GM23338 (cell line): ENCODE measurements at regions not wholly inside any gene's neighbourhood (a gene's known extent, or its start where the extent isn't known, plus 50 kb on each side); places are given as distances from the start of the nearest gene placed in this dataset.

Source experiments
- CREB1 ChIP-seq: fragments of 250-450 bp; sonication (Bioruptor Pico); IDR thresholded peaks from 2 replicates; pipeline ENCODE4 v1.5.0; 2020; ENCODE audit warnings: low read depth, mild to moderate bottlenecking, moderate library complexity
- CTCF ChIP-seq, 2 experiments: fragments of 200-600 bp in 1 of 2; sonication (generic) in 1 of 2; conservative IDR thresholded peaks; 2 replicates each; pipeline versions ENCODE4 v1.5.1 to v1.6.1; 2016 to 2017; ENCODE audit warnings: antibody characterized with exemption in 2 of 2, low read depth in 2 of 2, mild to moderate bottlenecking in 2 of 2, moderate library complexity in 1 of 2
- ETS1 ChIP-seq: IDR thresholded peaks from 2 replicates; pipeline ENCODE4 v1.6.1; 2016; ENCODE audit warnings: antibody characterized with exemption
- EZH2 ChIP-seq: fragments of 200-600 bp; sonication (generic); IDR thresholded peaks from one replicate; pipeline ENCODE4 v1.8.0; 2017; ENCODE audit warnings: antibody characterized with exemption, mild to moderate bottlenecking, low read depth; ENCODE audit not compliant: unreplicated experiment
- EZH2phosphoT487 ChIP-seq: fragments of 200-600 bp; sonication (generic); IDR thresholded peaks from one replicate; pipeline ENCODE4 v1.8.1; 2018; ENCODE audit warnings: antibody characterized with exemption; ENCODE audit not compliant: unreplicated experiment
- JUNB ChIP-seq: IDR thresholded peaks from one replicate; pipeline ENCODE4 v1.6.1; 2016; ENCODE audit warnings: antibody characterized with exemption; ENCODE audit not compliant: unreplicated experiment
- NANOG ChIP-seq: IDR thresholded peaks from 2 replicates; pipeline ENCODE4 v1.6.1; 2016; ENCODE audit warnings: antibody characterized with exemption, borderline replicate concordance
- POLR2AphosphoS5 ChIP-seq: IDR thresholded peaks from 2 replicates; pipeline ENCODE4 v1.6.1; 2016; ENCODE audit warnings: antibody characterized with exemption, low read depth
- REST ChIP-seq: IDR thresholded peaks from one replicate; pipeline ENCODE4 v1.6.1; 2018; ENCODE audit warnings: antibody characterized with exemption; ENCODE audit not compliant: unreplicated experiment
- STAT1 ChIP-seq: IDR thresholded peaks from one replicate; pipeline ENCODE4 v1.6.1; 2016; ENCODE audit warnings: antibody characterized with exemption; ENCODE audit not compliant: unreplicated experiment
- ZNF114 ChIP-seq: fragments of 250-450 bp; sonication (Bioruptor Pico); IDR thresholded peaks from 2 replicates; pipeline ENCODE4 v1.5.0; 2020; ENCODE audit warnings: mild to moderate bottlenecking, moderate library complexity
- ZNF331 ChIP-seq: fragments of 250-450 bp; sonication (Bioruptor Pico); IDR thresholded peaks from 2 replicates; pipeline ENCODE4 v1.5.0; 2020; ENCODE audit warnings: low read depth, mild to moderate bottlenecking, moderate library complexity
- ZNF462 ChIP-seq: fragments of 250-450 bp; sonication (Bioruptor Pico); IDR thresholded peaks from 2 replicates; pipeline ENCODE4 v1.5.0; 2020; ENCODE audit warnings: mild to moderate bottlenecking, moderate library complexity

- TF ChIP-seq EZH2, result no peak
- no peak for TF ChIP-seq CTCF (conservative IDR thresholded peaks at IDR 0.05; ENCODE audit: low read depth in 2 of 2)
- no peak for TF ChIP-seq EZH2phosphoT487
- TF ChIP-seq REST, result no peak
- no peak for TF ChIP-seq POLR2AphosphoS5
- TF ChIP-seq CREB1, result no peak
- TF ChIP-seq STAT1, result no peak
- TF ChIP-seq ZNF114 (CRISPR knock-in tag), result no peak
- TF ChIP-seq JUNB, result no peak
- no peak for TF ChIP-seq ETS1
- TF ChIP-seq ZNF462 (CRISPR knock-in tag), result no peak
- no peak for TF ChIP-seq NANOG
- TF ChIP-seq ZNF331 (CRISPR knock-in tag), result no peak
Measured at GRCh38 chr2:240234503-240234951, 94.1 kb upstream of the OTOS start.
